ENCODE measurements at regions not wholly inside any gene's neighbourhood (a gene's known extent, or its start where the extent isn't known, plus 50 kb on each side); places are given as distances from the start of the nearest gene placed in this dataset.

- no peak for DNase-seq
These were observed 152.8 kb upstream of the GSC start for GRCh38 chr14:94922595-94923239.

GRCh38 chr14:94921882-94922585 is 152.1 kb upstream of the GSC start:
- no peak for DNase-seq

GRCh38 chr14:94921456-94921855 is 151.5 kb upstream of the GSC start:
- no peak for DNase-seq

- DNase-seq, result no peak
These were observed 150.0 kb upstream of the GSC start for GRCh38 chr14:94919896-94920295.

GRCh38 chr14:94918896-94919295 is 149.0 kb upstream of the GSC start:
- DNase-seq, result no peak

- no peak for DNase-seq
These were observed 147.2 kb upstream of the GSC start for GRCh38 chr14:94917041-94917600.

GRCh38 chr14:94914191-94914590 is 144.3 kb upstream of the GSC start:
- no peak for DNase-seq

GRCh38 chr14:94907626-94908261 is 137.8 kb upstream of the GSC start:
- no peak for DNase-seq

GRCh38 chr14:94906991-94907587 is 137.2 kb upstream of the GSC start:
- DNase-seq, result no peak

- no peak for DNase-seq
These were observed 136.7 kb upstream of the GSC start for GRCh38 chr14:94906577-94906976.

GRCh38 chr14:94904636-94905035 is 134.7 kb upstream of the GSC start:
- DNase-seq, result no peak

GRCh38 chr14:94903883-94904282 is 134.0 kb upstream of the GSC start:
- DNase-seq, result no peak

GRCh38 chr14:94903338-94903737 is 133.4 kb upstream of the GSC start:
- DNase-seq, result no peak

- no peak for DNase-seq
These were observed 127.6 kb upstream of the GSC start for GRCh38 chr14:94897561-94897960.

- no peak for DNase-seq
These were observed 127.2 kb upstream of the GSC start for GRCh38 chr14:94897082-94897481.

- DNase-seq, result no peak
These were observed 123.7 kb upstream of the GSC start for GRCh38 chr14:94893411-94894160.

GRCh38 chr14:94890785-94891184 is 120.9 kb upstream of the GSC start:
- no peak for DNase-seq

- no peak for DNase-seq
These were observed 119.8 kb upstream of the GSC start for GRCh38 chr14:94889520-94890312.

GRCh38 chr14:94888121-94888520 is 118.2 kb upstream of the GSC start:
- DNase-seq, result no peak

GRCh38 chr14:94887591-94887990 is 117.7 kb upstream of the GSC start:
- DNase-seq, result no peak

GRCh38 chr14:94886931-94887330 is 117.0 kb upstream of the GSC start:
- DNase-seq, result no peak

All from hippocampal formation (tissue), 2 donors.